Endothelial cell of umbilical vein (primary cell): ENCODE measurements at regions not wholly inside any gene's neighbourhood (a gene's known extent, or its start where the extent isn't known, plus 50 kb on each side); places are given as distances from the start of the nearest gene placed in this dataset.

Experiments
- BruUV-seq: library from RNA; stranded (reverse); fragments of 400-500 nt; replicated peaks from 2 replicates; lab custom pipeline; 2021; lab: Mats Ljungman, UMichigan
- CTCF ChIA-PET: fragments of 300-600, 350-600 bp; sonication (Branson Sonifier 250); formaldehyde crosslinking; loops from one replicate; lab custom pipeline; 2021; ENCODE audit warnings: antibody characterized with exemption, inconsistent platforms; lab: Charles Lee
- POLR2A ChIA-PET: fragments of 300-600, 350-600 bp; sonication (Branson Sonifier 250); formaldehyde crosslinking; loops from one replicate; lab custom pipeline; 2021; ENCODE audit warnings: antibody characterized with exemption, inconsistent platforms; lab: Charles Lee
- DNase-seq: peaks from one replicate; pipeline ENCODE4 v3.0.0-alpha.2; 2011; ENCODE audit warnings: low read depth, low spot score
- FAIRE-seq: peaks from 2 replicates; lab custom pipeline; 2011; peaks lifted over from hg19 to GRCh38; lab: Jason Lieb, UNC
- H2AFZ ChIP-seq: 2 replicates; pipeline ENCODE4 v1.6.0; 2012; ENCODE audit warnings: low read depth, low read length, control low read depth, inconsistent platforms
- H3K27ac ChIP-seq: 2 replicates; pipeline ENCODE4 v1.5.1; 2011; ENCODE audit warnings: low read depth, mild to moderate bottlenecking, control low read depth, low read length, moderate library complexity; ENCODE audit not compliant: insufficient read depth
- H3K27me3 ChIP-seq, 2 experiments: 2 replicates each; pipeline versions ENCODE4 v1.6.0 to v1.6.1; 2011; ENCODE audit warnings: low read length in 2 of 2, mixed read lengths in 1 of 2; ENCODE audit not compliant: control insufficient read depth in 2 of 2, insufficient read depth in 2 of 2
- H3K36me3 ChIP-seq, 2 experiments: 2 replicates in 1 of 2; 3 replicates in 1 of 2; pipeline ENCODE4 v1.5.1; 2011; ENCODE audit warnings: low read length in 2 of 2, mild to moderate bottlenecking in 1 of 2, moderate library complexity in 1 of 2; ENCODE audit not compliant: control insufficient read depth in 2 of 2, insufficient read depth in 2 of 2; ENCODE audit errors: extremely low read depth in 1 of 2
- H3K4me1 ChIP-seq: 3 replicates; pipeline ENCODE4 v1.5.1; 2011; ENCODE audit warnings: mild to moderate bottlenecking, low read length; ENCODE audit not compliant: control insufficient read depth, insufficient read depth; ENCODE audit errors: extremely low read depth
- H3K4me2 ChIP-seq: 2 replicates; pipeline ENCODE4 v1.6.1; 2011; ENCODE audit warnings: low read length, control low read depth, mixed read lengths; ENCODE audit not compliant: insufficient read depth
- H3K4me3 ChIP-seq, 3 experiments: fragments of 200-600 bp in 1 of 3; sonication (generic), shearing (Covaris generic) in 1 of 3; replicated peaks in 1 of 3; 2 replicates each; pipeline ENCODE4 v1.5.1; 2011 to 2016; ENCODE audit warnings: control low read depth in 3 of 3, low read length in 3 of 3, mild to moderate bottlenecking in 2 of 3, inconsistent platforms in 1 of 3, low read depth in 1 of 3, moderate library complexity in 1 of 3; ENCODE audit not compliant: insufficient read depth in 1 of 3
- H3K79me2 ChIP-seq: 2 replicates; pipeline ENCODE4 v1.6.0; 2012; ENCODE audit warnings: low read length, inconsistent platforms; ENCODE audit not compliant: control insufficient read depth, insufficient read depth
- H3K9ac ChIP-seq: replicated peaks from 2 replicates; pipeline ENCODE3; 2011; ENCODE audit warnings: low read length, control low read depth; ENCODE audit not compliant: insufficient read depth; ENCODE audit errors: extremely low read depth
- H3K9me1 ChIP-seq: replicated peaks from 3 replicates; pipeline ENCODE4 v1.6.0; 2011; ENCODE audit warnings: mild to moderate bottlenecking, low read length; ENCODE audit not compliant: control insufficient read depth, insufficient read depth; ENCODE audit errors: extremely low read depth
- H3K9me3 ChIP-seq: replicated peaks from 2 replicates; pipeline ENCODE4 v1.5.1; 2012; ENCODE audit warnings: low read length, inconsistent platforms; ENCODE audit not compliant: control insufficient read depth, insufficient read depth
- H4K20me1 ChIP-seq: replicated peaks from 2 replicates; pipeline ENCODE3; 2011; ENCODE audit warnings: mild to moderate bottlenecking, low read length; ENCODE audit not compliant: control insufficient read depth, insufficient read depth; ENCODE audit errors: extremely low read depth
- EZH2 ChIP-seq: IDR thresholded peaks from 2 replicates; pipeline ENCODE4 v1.6.1; 2012; ENCODE audit warnings: borderline replicate concordance, low read depth, mild to moderate bottlenecking, moderate library complexity, low read length, inconsistent platforms; ENCODE audit not compliant: severe bottlenecking
- FOS ChIP-seq: IDR thresholded peaks from 2 replicates; pipeline ENCODE4 v1.6.1; 2011; ENCODE audit warnings: mild to moderate bottlenecking, low read length, moderate library complexity, borderline replicate concordance; ENCODE audit not compliant: insufficient read depth
- GATA2 ChIP-seq: IDR thresholded peaks from 2 replicates; pipeline ENCODE4 v1.7.0; 2011; ENCODE audit warnings: low read depth, mild to moderate bottlenecking, moderate library complexity, mixed read lengths, low read length; ENCODE audit not compliant: insufficient read length, insufficient read depth
- JUN ChIP-seq: IDR thresholded peaks from 2 replicates; pipeline ENCODE4 v1.6.1; 2011; ENCODE audit warnings: borderline replicate concordance, low read depth; ENCODE audit not compliant: insufficient read length, insufficient read depth
- MAX ChIP-seq: IDR thresholded peaks from 2 replicates; pipeline ENCODE4 v1.6.1; 2011; ENCODE audit not compliant: insufficient read depth, insufficient read length
- MYC ChIP-seq: IDR thresholded peaks from one replicate; pipeline ENCODE4 v1.6.1; 2011; ENCODE audit warnings: mild to moderate bottlenecking, low read depth, low read length
- POLR2A ChIP-seq: IDR thresholded peaks from 2 replicates; pipeline ENCODE4 v1.6.1; 2012; ENCODE audit warnings: low read depth, mild to moderate bottlenecking, control low read depth, low read length
- POLR2AphosphoS5 ChIP-seq: IDR thresholded peaks from 2 replicates; pipeline ENCODE4 v1.6.1; 2012; ENCODE audit warnings: low read depth, mild to moderate bottlenecking, control low read depth, low read length, moderate library complexity; ENCODE audit not compliant: insufficient read depth
- dilution Hi-C: fragments of 300-500 bp; cut with MboI; formaldehyde crosslinking; loops from one replicate; pipeline ENCODE4 v1.15.0; 2019; ENCODE audit warnings: low sequenced_read_pairs; ENCODE audit not compliant: extremely low pct_ligation_motif_present
- intact Hi-C: fragments of 100-400 bp; cut with micrococcal nuclease; formaldehyde crosslinking; loops from one replicate; pipeline ENCODE4 v1.10.0; 2022
- TF ChIP-seq, protein P1 (sequence below), 2 donors: IDR thresholded peaks; 1 replicate in 1 of 2; 2 replicates in 1 of 2; pipeline ENCODE4 v1.5.1; 2011; ENCODE audit warnings: low read length in 2 of 2, mild to moderate bottlenecking in 2 of 2, moderate library complexity in 2 of 2, control low read depth in 1 of 2, inconsistent platforms in 1 of 2, low read depth in 1 of 2; ENCODE audit not compliant: insufficient read depth in 1 of 2; ENCODE audit errors: extremely low read depth in 1 of 2

GRCh38 chr15:24617646-24618045 is 57.9 kb upstream of the NPAP1 start:
- Histone ChIP-seq H3K4me2 (no peak overlapping the region), H3K9me3 (peaks cover 9% of the 10 kb centered on the region), H3K79me2 (no peaks in the 10 kb centered on the region), H2AFZ (no peak overlapping the region), H3K9ac (no peak overlapping the region), H3K27me3 (no peaks in the 10 kb centered on the region), H3K4me3 (no peak overlapping the region), H3K4me1 (no peaks in the 10 kb centered on the region), H3K36me3 (no peaks in the 10 kb centered on the region), H3K27ac (no peak overlapping the region), H3K9me1 (no peaks in the 10 kb centered on the region), H4K20me1 (no peaks in the 10 kb centered on the region)
- intact Hi-C loops, result no loop called here
- DNase-seq (no peak), FAIRE-seq (no peak)
- ChIA-PET CTCF (no interaction called here), POLR2A (no interaction called here)
- no TSS peak for BruUV-seq
- dilution Hi-C loops, result no loop called here
- no peak for TF ChIP-seq GATA2
- TF ChIP-seq POLR2A, result no peak
- no peak for TF ChIP-seq POLR2AphosphoS5
- no peak for TF ChIP-seq FOS
- no peak for TF ChIP-seq MAX
- no peak for TF ChIP-seq EZH2
- no peak for TF ChIP-seq JUN
- TF ChIP-seq, protein P1, sequence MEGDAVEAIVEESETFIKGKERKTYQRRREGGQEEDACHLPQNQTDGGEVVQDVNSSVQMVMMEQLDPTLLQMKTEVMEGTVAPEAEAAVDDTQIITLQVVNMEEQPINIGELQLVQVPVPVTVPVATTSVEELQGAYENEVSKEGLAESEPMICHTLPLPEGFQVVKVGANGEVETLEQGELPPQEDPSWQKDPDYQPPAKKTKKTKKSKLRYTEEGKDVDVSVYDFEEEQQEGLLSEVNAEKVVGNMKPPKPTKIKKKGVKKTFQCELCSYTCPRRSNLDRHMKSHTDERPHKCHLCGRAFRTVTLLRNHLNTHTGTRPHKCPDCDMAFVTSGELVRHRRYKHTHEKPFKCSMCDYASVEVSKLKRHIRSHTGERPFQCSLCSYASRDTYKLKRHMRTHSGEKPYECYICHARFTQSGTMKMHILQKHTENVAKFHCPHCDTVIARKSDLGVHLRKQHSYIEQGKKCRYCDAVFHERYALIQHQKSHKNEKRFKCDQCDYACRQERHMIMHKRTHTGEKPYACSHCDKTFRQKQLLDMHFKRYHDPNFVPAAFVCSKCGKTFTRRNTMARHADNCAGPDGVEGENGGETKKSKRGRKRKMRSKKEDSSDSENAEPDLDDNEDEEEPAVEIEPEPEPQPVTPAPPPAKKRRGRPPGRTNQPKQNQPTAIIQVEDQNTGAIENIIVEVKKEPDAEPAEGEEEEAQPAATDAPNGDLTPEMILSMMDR (IDR thresholded peaks at IDR 0.05; ENCODE audit: extremely low read depth in 1 of 2, insufficient read depth in 1 of 2, low read depth in 1 of 2, low read length in 2 of 2), result no peak
- no peak for TF ChIP-seq MYC
